ENCODE measurements at regions not wholly inside any gene's neighbourhood (a gene's known extent, or its start where the extent isn't known, plus 50 kb on each side); places are given as distances from the start of the nearest gene placed in this dataset.
"Not testable (repeated sequence)": the region's sequence is repeated elsewhere in the genome, so short reads cannot be mapped to it uniquely, and the experiment has no call there.

DNA sequence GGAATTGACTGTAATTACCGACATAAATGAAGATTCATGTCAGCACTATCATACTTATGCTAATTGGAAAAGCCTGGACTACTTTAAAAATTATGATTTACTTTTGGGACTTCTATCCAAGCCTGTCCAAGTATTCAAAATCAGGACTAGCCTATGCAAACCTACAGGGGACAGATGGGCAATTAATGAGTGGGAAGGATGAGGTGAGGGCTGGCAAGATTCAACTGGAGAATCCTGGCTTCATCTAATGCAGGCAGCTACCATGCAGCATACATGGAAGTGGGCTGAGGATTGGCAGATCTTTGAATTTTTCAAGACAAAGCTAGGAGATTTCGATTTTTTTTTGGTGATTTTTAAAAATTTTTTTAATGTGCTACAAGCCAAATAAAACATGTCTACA is 532.6 kb downstream of the CSNK1G3 start:
- DNase-seq = no peak

- DNase-seq = no peak
Measured at GRCh38 chr5:124043456-124043855, 531.5 kb downstream of the CSNK1G3 start.

DNA sequence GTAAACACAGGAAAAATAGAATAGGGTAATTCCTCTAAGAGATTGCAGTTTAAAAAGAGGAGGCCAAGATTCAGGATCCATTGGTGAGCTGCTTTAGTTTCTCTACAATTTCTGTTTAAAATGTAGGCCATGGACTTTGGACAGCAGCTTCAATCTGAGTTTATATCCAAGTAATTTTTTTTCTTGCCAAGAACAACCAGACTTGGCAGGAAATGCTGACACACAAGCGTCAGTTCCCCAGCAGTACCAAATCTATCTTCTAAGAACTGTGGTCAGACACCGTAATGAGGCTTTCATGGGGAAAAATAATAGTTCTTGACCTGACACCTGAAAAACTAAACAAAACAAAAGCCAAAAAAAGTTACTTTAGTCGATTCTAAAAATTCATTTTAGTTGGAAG is 528.8 kb downstream of the CSNK1G3 start:
- DNase-seq = no peak

DNA sequence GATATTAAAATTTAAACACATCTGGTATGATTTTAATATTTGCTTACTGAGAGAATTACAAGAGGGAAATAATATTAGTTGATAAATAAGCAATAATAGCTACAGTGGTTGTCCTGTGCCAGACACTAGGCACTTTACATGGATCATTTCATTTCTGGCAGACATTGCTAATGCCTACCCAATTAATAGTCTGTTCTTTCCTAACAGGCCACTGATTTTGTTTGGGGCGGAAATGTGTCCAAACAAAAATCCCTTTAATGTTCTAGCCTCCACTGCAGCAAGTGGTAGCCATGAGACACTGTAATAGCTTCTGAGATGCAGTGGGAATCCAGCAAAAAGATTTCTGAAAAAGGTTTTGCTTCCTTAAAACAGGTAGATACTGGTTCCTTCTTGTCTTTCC is 527.4 kb downstream of the CSNK1G3 start:
- DNase-seq = no peak

GRCh38 chr5:124036786-124037185 is 524.8 kb downstream of the CSNK1G3 start:
- no peak for DNase-seq

DNA sequence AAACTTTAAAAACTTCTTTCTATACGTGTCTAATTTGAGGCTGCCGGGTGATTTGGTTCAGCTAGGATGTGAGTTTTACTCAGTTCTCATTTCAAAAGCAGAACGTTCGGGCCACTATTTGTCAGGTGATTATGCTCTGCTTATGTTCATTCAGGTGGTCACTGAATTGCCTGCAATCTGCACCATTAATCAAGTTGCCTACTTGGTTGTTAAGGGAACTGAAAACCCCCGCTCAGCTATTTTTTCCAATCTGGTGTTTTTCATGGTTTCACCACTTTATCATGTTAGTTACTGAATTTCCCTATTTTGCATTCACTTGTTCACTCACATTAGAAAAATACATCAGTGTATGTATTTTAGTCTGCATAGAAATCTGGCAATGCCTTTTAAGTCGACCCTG is 523.0 kb downstream of the CSNK1G3 start:
- no peak for DNase-seq

- DNase-seq = no peak
Measured at GRCh38 chr5:124034083-124034700, 522.2 kb downstream of the CSNK1G3 start.

DNA sequence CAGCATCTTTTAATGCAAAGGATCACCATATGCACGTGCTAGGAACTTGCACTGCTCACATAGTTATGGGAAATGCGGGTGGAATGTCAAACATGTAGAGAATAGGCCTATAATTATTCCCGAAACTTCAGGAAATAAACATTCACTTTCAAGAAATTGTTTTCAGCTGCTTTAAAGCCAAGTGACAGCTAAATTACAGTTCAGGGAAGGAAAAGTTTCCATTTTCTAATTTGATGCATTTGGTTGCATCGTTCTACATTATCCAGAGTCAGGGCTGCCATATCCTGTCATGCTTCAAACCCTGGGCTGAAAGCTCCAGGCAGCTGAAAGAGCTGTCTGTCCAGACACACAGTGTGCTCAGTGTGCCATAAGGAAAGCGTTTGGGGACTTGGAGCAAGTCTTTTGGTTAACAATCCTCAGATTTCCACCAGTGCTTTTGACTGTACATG is 518.1 kb downstream of the CSNK1G3 start:
- DNase-seq = no peak

DNA sequence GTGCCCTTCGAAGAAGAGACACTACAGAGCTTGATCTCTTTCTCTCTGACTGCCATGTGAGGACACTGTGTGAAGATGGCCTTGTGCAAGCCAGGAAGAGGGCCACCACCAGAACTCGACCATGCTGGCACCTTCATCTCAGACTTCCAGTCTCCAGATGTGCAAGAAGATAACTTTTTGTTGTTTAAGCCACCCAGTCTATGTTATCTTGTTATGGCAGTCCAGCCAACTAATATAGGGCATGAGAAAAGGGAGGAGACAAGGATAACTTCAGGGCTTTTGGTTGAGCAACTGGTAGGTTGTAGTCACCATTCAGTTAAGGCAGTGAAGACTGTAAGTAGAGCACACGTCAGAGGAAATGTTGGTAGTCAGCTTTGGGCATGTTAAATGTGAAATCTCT is 515.5 kb downstream of the CSNK1G3 start:
- no peak for DNase-seq

GRCh38 chr5:124025306-124025845 is 513.4 kb downstream of the CSNK1G3 start:
- DNase-seq = no peak

DNA sequence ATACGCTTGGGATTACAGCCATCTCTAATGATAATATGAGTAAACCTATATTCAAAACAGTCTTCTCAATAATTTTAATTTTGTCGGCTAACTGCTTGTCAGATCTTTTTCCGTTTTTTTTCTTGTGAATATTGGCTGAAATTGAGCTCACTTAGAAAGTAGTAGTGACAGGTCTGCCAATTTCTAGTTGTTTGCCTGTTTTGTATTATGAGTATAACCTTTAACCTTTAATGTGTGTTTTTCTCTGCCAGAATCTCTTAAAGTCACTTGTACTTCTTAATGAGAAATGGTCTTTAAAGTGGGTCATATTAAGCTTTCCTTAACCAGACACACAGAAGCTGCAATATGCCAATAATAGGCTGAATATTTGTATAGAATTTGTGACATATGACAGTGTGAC is 511.0 kb downstream of the CSNK1G3 start:
- no peak for DNase-seq

DNA sequence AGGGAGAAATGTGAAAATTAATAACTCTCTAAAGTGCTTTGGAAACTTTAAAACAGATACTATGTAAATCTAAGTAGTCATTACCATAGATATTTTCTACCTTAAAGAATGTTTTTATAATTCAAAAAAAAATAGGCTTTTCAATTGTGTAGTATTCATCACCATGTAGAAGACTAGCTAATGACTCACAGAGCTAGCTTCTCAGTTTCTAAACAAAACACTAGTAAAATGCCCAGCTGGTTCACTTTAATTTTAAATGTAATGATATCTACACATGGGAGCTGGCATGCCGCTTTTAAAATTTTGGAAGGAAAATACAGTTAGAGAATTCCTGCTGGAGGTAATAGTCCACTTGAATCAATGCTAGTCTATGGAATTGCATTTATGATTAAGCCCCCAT is 509.8 kb downstream of the CSNK1G3 start:
- no peak for DNase-seq

DNA sequence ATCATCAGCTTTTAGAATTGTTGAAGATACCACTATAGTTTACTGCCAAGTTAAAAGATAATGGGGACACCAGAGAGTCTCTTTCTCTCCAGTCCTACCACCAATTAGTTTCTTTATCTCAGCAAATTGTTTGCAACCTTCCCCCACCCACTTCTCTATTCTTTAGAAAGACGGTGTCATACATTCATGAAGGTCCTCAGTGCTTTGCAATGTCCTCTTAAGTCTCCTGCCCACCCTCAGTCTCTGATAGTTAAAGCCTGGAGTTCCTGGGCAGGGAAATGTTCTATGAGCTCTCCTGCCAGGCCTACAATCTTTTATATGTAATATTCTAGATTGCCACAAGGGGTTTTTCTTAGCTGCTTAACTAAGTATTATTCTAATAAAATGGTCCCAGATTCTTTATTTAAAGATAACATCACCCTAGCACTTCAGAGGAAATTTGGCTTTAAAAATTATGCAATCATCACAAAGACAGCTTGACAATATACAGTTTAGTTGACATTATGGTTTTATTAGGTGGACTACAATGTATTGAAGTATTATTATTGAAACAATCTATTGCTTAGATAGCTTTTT is 509.2 kb downstream of the CSNK1G3 start:
- no peak for DNase-seq

- DNase-seq = not testable (repeated sequence)
Measured at GRCh38 chr5:124017321-124017720, 505.3 kb downstream of the CSNK1G3 start.

- no peak for DNase-seq
Measured at GRCh38 chr5:124007675-124008398, 495.9 kb downstream of the CSNK1G3 start.

- no peak for DNase-seq
Measured at GRCh38 chr5:124001036-124001615, 489.1 kb downstream of the CSNK1G3 start.

DNA sequence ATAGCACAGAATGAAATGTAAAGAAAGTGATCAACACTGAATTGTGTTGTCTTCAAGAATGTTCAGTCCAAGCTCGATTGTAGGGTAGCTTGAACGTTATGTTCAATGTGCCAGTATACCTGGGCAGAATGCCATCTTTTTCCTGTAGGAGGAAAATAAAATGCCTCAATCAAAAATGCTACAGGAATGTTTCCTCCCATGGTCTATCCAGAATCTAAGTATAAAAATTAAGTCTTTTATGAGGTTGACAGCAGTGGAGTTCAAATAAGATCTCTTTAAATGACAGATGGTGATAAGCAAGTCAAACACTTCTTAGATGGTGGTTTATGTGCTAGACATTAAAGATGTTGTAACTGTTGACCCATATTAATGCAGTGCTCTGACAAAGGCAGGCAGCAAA is 488.6 kb downstream of the CSNK1G3 start:
- no peak for DNase-seq

DNA sequence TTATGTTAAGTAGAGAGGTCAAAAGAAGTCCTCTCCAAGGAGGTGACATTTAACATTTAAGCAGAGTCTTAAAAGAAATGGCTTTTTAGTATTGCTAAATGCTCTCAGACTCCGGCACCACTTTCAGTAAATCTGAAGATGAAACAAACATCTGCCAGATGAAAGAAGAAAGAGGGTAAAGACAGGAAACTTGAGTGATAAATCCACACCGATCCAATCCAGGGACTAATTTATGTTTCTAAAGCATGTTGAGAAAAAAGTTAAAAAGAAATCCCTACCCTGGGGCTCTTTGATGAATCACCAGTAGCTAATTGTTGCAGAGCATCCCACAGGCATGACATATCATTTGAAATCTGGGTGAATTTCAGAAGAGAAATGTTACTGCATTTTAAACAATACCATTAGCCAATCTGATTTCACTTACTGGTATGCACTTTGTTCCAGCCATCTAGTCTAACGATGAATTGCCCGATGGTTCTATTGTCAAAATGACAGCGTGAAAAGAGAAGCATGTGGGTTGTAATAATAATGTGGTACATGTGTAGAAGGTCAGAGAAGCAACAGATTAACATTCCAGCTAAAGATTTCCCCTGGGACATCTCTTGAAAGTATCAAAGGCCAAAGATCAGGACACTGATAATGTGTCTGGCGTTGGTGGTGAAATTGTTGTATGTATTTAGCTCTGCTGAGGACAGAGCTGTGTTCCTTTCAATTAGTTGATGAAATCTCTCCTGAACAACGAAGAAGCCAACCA is 485.7 kb downstream of the CSNK1G3 start:
- no peak for DNase-seq

- no peak for DNase-seq
Measured at GRCh38 chr5:123997064-123997461, 485.1 kb downstream of the CSNK1G3 start.

DNA sequence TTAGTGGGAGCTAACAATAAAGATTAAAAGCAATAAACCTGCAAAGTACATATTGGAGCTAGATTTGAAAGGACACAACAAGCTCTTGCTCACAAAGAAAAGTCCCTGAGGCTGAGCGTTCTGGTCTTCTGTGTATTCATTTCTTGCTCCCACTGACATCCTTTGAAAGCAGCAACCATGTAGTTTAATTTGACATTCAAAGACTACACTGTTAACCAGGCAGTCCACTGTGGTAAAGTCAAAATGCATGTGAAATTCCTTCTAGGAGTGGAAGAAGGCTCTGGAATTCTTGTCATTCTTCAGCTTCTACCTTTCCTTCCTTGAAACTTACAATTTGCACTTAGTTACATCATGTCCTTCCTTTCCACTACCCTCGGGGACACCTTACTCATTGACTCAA is 480.7 kb downstream of the CSNK1G3 start:
- no peak for DNase-seq

DNA sequence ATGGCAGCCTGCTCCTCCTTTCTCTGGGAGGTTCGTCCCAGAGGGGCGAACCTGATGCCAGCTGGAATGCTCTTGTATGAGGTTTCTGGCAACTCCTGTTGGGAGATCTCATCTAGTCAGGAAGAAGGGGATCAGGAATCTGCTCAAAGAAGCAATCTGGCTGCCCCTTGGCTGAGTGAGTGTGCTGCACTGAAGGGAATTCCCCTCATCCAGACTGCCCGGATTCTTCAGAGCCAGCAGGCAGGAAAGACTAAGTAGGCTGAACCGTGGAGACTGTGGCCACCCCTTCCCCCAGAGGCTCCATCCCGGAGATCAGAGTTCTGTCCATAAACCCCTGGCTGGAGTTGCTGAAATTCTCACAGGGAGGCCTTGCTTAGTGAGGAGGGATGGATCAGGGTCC is 476.0 kb downstream of the CSNK1G3 start:
- DNase-seq = no peak

DNA sequence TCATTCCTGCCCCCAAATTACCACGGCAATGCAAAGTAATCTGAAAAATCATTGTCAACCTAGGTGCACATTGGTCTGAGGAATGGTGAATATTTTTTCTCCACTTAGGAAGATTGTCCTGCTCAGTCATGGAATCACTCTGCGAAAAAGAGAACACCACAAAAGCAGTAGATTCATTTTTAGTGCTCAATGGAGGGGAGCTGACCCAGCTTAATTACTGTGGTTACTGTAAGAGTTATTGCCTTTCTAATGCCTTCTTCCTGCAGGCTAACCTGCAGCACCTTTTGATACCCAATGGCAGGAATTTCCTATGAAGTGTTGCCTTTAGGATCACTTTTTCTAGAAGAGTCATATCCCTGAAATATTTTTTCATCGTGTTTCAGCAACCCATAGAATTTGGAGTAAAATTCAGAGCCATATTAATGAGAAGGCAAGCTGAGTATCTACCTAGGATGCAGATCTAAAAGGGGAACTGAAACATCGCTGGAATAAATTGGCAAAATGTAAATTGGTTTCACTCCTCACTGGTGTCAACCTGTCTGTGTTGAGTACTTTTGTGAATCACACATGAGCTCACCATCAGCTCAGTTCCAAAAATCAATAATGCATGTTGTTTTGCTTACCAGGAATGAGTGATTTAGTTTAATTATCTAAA is 464.5 kb downstream of the CSNK1G3 start:
- no peak for DNase-seq

Data from stimulated activated CD4-positive, alpha-beta T cell treated with anti-CD3 and anti-CD28 coated beads, Interleukin-4, amount 100 ng/mL, for 24 hours (primary cell).